Mucosa of rectum (tissue), 2 donors: ENCODE measurements at regions not wholly inside any gene's neighbourhood (a gene's known extent, or its start where the extent isn't known, plus 50 kb on each side); places are given as distances from the start of the nearest gene placed in this dataset.
A peak's percentile ranks its signal among the peaks of the same experiment; 100 is the strongest.

Experiments
- H3K27ac ChIP-seq, 2 donors: one replicate each; pipeline ENCODE4 v1.7.0; 2013; ENCODE audit warnings: inconsistent platforms in 2 of 2, low read depth in 2 of 2, low read length in 2 of 2
- H3K27me3 ChIP-seq, 2 donors: one replicate each; pipeline ENCODE4 v1.7.0; 2013; ENCODE audit warnings: low read length in 2 of 2; ENCODE audit not compliant: control insufficient read depth in 2 of 2, insufficient read depth in 2 of 2
- H3K36me3 ChIP-seq, 2 donors: one replicate each; pipeline ENCODE4 v1.7.0; 2013; ENCODE audit warnings: low read length in 2 of 2; ENCODE audit not compliant: control insufficient read depth in 2 of 2, insufficient read depth in 2 of 2
- H3K4me1 ChIP-seq, 2 donors: one replicate each; pipeline ENCODE4 v1.7.0; 2013; ENCODE audit warnings: low read length in 2 of 2, mild to moderate bottlenecking in 1 of 2; ENCODE audit not compliant: control insufficient read depth in 2 of 2, insufficient read depth in 2 of 2
- H3K4me3 ChIP-seq, 2 donors: one replicate each; pipeline ENCODE4 v1.7.0; 2013; ENCODE audit warnings: low read length in 2 of 2
- H3K9ac ChIP-seq, 2 donors: one replicate each; pipeline ENCODE4 v1.7.0; 2013; ENCODE audit warnings: low read length in 2 of 2, low read depth in 1 of 2, mild to moderate bottlenecking in 1 of 2
- H3K9me3 ChIP-seq, 2 donors: one replicate each; pipeline ENCODE4 v1.7.0; 2013; ENCODE audit warnings: low read length in 2 of 2; ENCODE audit not compliant: control insufficient read depth in 2 of 2
- donor health status: healthy.
- donor health status: Normal muscosa, but diverticular disease.

DNA sequence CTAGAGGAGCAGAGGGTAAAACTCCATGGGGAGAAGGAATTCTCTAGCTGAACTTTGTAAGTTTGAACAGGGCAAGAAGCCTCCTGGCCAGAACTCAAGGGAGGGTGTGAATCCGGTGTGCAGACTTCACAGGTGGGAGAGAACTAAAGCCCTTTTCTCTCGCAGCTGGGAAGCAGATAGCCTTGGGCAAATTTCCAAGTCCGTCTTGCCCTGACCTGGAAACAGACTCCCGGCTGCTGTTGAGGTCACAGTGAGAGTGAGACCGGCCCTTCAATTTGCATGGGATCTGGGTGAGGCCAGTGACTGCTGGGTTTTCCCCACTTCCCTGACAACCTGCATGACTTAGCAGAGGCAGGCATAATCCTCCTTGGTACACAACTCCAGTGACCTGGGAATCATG is 94.5 kb upstream of the ZNF827 start:
- H3K4me1 ChIP-seq = peaks cover 26 to 39% of the 10 kb centered on the region in 2 donors
- H3K9me3 ChIP-seq = no peaks in the 10 kb centered on the region
- no peak overlapping the region for H3K9ac ChIP-seq
- no peaks in the 10 kb centered on the region for H3K27me3 ChIP-seq
- peak overlapping the region in 1 of 2 donors; percentile 4 for H3K4me3 ChIP-seq
- H3K36me3 ChIP-seq = no peaks in the 10 kb centered on the region
- peak overlapping the region; percentile 77 to 78 for H3K27ac ChIP-seq

DNA sequence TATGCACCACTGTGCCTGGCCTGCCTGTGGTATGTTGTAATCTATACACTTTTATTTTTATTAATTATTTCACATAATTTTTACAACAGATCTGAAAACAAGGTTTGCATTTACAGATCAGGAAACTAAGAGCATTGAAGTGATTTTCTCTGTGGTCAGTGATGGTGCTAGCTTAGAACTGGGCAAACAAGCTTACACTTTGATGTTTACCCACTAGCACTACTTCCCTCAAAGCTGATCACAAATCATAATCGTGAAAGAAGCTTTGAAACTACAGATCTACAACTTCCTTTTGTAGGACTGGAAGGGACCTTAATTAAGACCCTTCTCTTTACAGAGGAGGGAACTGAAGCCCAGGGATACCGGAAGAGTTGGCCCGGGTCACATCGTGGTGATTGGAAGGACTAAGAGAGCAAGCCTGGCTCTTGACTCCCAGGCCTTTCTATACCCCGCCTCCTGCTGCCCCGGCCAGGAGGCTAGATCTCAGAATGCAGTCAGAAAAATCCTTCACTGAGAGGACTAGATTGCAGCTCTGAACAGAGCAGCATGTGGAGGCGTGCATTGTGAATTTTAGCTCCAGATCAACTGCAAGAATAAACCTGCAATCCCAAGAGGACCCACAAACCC is 93.7 kb upstream of the ZNF827 start:
- Histone ChIP-seq H3K9me3 (no peaks in the 10 kb centered on the region), H3K4me3 (no peak overlapping the region), H3K4me1 (peaks cover 26 to 39% of the 10 kb centered on the region in 2 donors), H3K27ac (peak overlapping the region; percentile 77 to 78), H3K9ac (no peak overlapping the region), H3K27me3 (no peaks in the 10 kb centered on the region), H3K36me3 (no peaks in the 10 kb centered on the region)

DNA sequence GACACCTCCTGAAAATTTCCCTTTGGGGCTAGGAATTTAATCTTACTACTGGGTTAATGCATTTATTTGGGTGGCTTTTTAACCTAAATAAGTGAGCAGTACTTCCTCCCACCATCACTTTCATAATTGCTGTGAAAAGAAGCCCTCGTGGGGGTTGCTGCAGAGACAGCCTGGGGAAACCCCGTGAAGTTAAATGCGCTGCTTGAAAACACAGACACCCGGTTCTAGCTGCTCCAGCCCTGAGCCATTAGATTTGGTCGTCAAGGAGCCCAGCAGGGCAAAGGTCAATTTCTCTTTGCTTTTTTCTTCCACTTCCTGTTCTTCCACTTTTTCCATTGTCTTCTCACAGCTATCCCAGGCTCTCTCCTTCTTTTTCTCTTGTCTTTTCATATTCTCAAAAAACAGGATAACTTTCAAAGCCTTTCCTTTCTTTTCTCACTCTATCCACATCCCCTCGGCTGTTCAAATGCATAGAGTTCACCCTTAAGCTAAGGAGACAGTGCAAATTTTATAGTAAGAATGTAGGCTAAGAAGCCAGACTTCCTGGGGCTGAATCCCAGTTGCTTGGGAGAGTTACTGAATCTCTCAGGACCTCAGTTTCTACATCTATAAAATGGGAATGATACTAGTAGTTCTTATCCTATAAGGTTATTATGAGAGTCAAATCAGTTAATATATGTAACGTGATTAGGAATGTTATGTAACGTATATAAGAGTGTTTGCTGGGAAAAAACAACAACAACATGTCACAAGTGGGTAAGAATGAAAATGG is 91.5 kb upstream of the ZNF827 start:
- peak overlapping the region; percentile 1 to 48 for H3K4me3 ChIP-seq
- H3K27me3 ChIP-seq = no peaks in the 10 kb centered on the region
- no peaks in the 10 kb centered on the region for H3K36me3 ChIP-seq
- H3K4me1 ChIP-seq = peaks cover 26 to 39% of the 10 kb centered on the region in 2 donors
- peak overlapping the region; percentile 66 to 71 for H3K27ac ChIP-seq
- H3K9ac ChIP-seq = no peak overlapping the region
- H3K9me3 ChIP-seq = no peaks in the 10 kb centered on the region

DNA sequence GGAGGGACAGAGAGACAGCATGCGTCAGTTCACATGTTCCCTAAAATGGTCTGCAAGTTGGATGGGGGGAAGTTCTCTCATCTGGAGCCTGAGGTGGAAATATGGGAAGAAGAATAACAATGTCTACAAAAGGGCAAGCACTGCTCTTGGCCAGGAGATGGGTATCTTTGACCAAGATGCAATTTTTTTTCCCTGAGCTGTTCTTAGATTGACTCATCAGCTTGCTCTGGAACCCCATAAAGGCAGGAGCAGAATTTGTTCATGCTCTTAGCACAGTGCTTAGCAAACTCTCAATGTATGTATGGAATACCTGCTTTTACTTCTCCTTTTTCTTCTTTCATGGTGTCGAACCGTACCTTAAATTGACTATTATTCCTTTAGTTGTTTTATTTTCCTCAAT is 90.5 kb upstream of the ZNF827 start:
- H3K9ac ChIP-seq = no peak overlapping the region
- H3K27me3 ChIP-seq = no peaks in the 10 kb centered on the region
- no peaks in the 10 kb centered on the region for H3K36me3 ChIP-seq
- H3K27ac ChIP-seq = no peak overlapping the region
- H3K9me3 ChIP-seq = no peaks in the 10 kb centered on the region
- H3K4me1 ChIP-seq = peaks cover 26 to 39% of the 10 kb centered on the region in 2 donors
- H3K4me3 ChIP-seq = no peak overlapping the region

DNA sequence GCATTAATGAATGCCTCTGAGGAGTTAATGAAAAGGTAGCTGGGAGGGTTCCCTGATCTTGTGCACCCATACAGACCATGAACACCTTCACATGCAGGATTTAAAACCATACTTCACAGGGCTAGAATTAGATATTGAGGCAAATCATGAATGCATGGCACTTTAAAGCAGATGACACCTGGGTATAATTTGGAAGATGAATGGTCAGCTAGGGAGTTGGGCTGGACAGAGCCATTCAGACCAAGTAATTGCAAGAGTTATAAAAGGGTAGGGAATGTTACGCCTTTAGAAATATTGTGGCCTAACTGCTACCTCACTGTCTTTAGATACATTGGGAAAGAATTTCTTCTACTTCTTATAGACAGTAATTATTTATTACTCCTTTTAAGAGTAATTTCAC is 89.1 kb upstream of the ZNF827 start:
- no peak overlapping the region for H3K9ac ChIP-seq
- no peaks in the 10 kb centered on the region for H3K36me3 ChIP-seq
- no peak overlapping the region for H3K27ac ChIP-seq
- H3K4me3 ChIP-seq = no peak overlapping the region
- no peaks in the 10 kb centered on the region for H3K9me3 ChIP-seq
- H3K27me3 ChIP-seq = no peaks in the 10 kb centered on the region
- peaks cover 22 to 29% of the 10 kb centered on the region in 2 donors for H3K4me1 ChIP-seq

DNA sequence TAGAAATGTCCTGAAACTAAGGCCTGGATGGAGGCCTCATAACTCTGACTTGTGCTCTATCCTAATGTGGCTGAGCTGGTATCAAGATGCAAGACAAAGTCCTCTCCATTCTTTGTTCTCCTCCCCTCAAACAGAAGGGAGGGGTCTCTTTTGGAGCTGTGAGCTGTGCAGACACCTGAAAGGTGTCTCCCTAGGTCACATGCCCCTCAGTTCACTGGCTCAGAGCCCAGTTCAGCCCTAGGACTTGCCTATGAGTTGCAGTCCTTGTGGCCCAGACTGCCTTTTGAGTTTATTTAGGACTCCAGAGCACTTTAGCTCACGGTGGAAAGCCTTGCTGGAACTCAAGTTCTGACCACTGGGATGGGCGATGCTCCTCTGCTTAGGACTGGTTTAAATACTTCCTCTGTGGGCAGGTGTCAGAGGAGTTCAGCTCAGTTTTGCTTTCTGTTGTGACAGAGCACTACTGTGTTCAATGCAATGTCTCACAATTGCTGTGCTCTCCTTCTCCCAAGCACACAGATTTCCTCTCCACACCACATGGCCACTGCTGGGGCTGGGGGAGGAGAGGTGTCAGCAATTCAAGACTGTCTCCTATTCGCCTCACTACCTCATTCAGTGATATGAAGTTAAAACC is 84.8 kb upstream of the ZNF827 start:
- Histone ChIP-seq H3K27ac (no peak overlapping the region), H3K9me3 (no peaks in the 10 kb centered on the region), H3K36me3 (no peaks in the 10 kb centered on the region), H3K4me3 (no peak overlapping the region), H3K4me1 (no peaks in the 10 kb centered on the region), H3K27me3 (no peaks in the 10 kb centered on the region), H3K9ac (no peak overlapping the region)

DNA sequence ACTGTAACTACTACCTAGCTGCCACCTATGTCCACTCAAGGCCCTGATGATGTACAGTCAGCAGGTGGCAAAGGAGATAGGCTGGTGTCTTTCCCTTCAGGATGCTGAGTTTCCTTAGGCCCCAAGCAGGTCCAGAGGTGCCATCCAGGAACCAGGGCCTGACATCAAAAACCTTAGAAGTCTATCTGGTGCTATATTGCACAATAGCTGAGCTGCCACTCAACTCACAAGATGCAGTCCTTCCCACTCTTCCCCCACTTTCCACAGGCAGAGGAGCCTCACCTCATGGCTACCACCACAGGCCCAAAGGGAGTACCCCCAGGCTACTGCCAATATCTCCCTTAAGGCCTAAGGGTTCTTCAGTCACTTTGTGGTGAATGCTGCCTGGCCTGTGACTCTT is 83.9 kb upstream of the ZNF827 start:
- no peaks in the 10 kb centered on the region for H3K27me3 ChIP-seq
- no peaks in the 10 kb centered on the region for H3K36me3 ChIP-seq
- no peaks in the 10 kb centered on the region for H3K9me3 ChIP-seq
- H3K4me3 ChIP-seq = no peak overlapping the region
- H3K9ac ChIP-seq = no peak overlapping the region
- H3K4me1 ChIP-seq = no peaks in the 10 kb centered on the region
- H3K27ac ChIP-seq = no peak overlapping the region

DNA sequence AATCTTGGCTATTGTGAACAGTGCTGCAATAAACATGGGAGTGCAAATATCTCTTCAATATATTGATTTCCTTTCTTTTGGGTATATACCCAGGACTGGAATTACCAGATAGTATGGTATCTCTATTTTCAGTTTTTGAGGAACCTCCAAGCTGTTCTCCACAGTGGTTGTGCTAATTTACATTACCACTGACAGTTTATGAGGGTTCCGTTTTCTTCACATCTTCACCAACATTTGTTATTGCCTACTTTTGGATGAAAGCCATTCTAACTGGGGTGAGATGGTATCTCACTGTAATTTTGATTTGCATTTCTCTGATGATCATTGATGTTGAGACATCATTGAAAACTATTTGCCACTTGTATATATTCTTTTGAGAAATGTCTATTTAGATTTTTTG is 79.6 kb upstream of the ZNF827 start:
- Histone ChIP-seq H3K36me3 (no peaks in the 10 kb centered on the region), H3K9me3 (no peaks in the 10 kb centered on the region), H3K27me3 (no peaks in the 10 kb centered on the region), H3K9ac (no peak overlapping the region), H3K27ac (no peak overlapping the region), H3K4me3 (no peak overlapping the region), H3K4me1 (no peaks in the 10 kb centered on the region)

DNA sequence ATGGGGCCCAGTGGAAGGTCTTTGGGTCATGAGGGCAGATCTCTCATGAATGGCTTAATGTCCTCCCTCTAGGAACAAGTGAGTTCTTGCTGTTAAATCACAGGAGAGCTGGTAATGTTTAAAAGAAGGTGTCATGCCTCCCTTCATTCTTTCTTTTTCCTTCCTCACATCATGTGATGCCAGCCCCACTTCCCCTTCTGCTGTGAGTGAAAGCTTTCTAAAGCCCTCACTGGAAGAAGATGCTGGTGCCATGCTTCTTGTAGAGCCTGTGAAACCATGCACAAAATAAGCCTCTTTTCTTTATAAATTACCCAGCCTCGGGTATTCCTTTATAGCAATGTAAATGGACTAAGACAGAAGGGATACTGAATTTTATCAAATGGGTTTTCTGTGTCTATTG is 66.1 kb upstream of the ZNF827 start:
- Histone ChIP-seq H3K4me3 (no peak overlapping the region), H3K36me3 (no peaks in the 10 kb centered on the region), H3K4me1 (no peaks in the 10 kb centered on the region), H3K9me3 (peaks cover 0 to 3% of the 10 kb centered on the region in 2 donors), H3K27me3 (no peaks in the 10 kb centered on the region), H3K27ac (no peak overlapping the region), H3K9ac (no peak overlapping the region)

DNA sequence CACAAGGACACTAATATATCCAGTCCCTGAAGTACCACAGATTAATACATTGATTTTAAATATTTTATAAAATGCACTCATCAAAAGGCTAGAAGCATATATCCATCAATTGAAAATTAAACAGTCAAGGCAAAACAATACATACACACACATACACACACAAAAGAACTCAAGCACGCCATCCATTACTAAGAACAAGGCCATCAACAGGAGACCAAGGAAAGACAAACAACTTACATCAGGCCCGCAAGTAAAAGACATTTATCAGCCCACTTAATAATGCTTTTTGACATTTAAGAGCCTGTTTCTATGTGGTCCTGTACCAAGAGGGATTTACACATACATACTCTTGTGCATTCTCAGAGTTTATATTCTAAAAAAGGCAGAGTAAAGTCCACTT is 50.0 kb upstream of the ZNF827 start:
- Histone ChIP-seq H3K9ac (no peak overlapping the region), H3K4me3 (no peak overlapping the region), H3K27ac (no peak overlapping the region), H3K36me3 (no peaks in the 10 kb centered on the region), H3K4me1 (no peaks in the 10 kb centered on the region), H3K9me3 (no peaks in the 10 kb centered on the region), H3K27me3 (no peaks in the 10 kb centered on the region)
